GM23338 (cell line): ENCODE measurements at regions not wholly inside any gene's neighbourhood (a gene's known extent, or its start where the extent isn't known, plus 50 kb on each side); places are given as distances from the start of the nearest gene placed in this dataset.

ENCODE experiments used
- ATAC-seq: fragments of 200-7000 bp; cut with Tn5 transposase; 3 replicates; pipeline ENCODE4 v1.9.1; 2020
- DNase-seq: peaks from one replicate; pipeline ENCODE4 v3.0.0-alpha.2; 2015; ENCODE audit warnings: low spot score
- H2AFZ ChIP-seq: fragments of 200-600 bp; sonication (generic); 2 replicates; pipeline ENCODE4 v1.8.0; 2016; ENCODE audit warnings: antibody characterized with exemption, mild to moderate bottlenecking, moderate library complexity
- H3F3A ChIP-seq: fragments of 200-600 bp; sonication (generic); replicated peaks from 2 replicates; pipeline ENCODE4 v1.8.0; 2017; ENCODE audit warnings: antibody characterized with exemption, mixed run types, low read depth
- H3K27ac ChIP-seq: fragments of 200-600 bp; sonication (generic); 2 replicates; pipeline ENCODE4 v1.6.1; 2016; ENCODE audit warnings: low read depth
- H3K27me3 ChIP-seq: fragments of 200-600 bp; sonication (generic); 2 replicates; pipeline ENCODE4 v1.8.0; 2016; ENCODE audit warnings: mild to moderate bottlenecking, mixed run types, moderate library complexity; ENCODE audit not compliant: insufficient read depth
- H3K36me3 ChIP-seq: fragments of 200-600 bp; sonication (generic); 2 replicates; pipeline ENCODE4 v1.8.0; 2016; ENCODE audit warnings: mild to moderate bottlenecking; ENCODE audit not compliant: insufficient read depth
- H3K4me1 ChIP-seq: fragments of 200-600 bp; sonication (generic); 2 replicates; pipeline ENCODE4 v1.8.0; 2016; ENCODE audit warnings: mild to moderate bottlenecking, moderate library complexity; ENCODE audit not compliant: insufficient read depth
- H3K4me2 ChIP-seq: fragments of 200-600 bp; sonication (generic); 2 replicates; pipeline ENCODE4 v1.7.1; 2017; ENCODE audit warnings: mixed run types
- H3K4me3 ChIP-seq: fragments of 200-600 bp; sonication (generic); 2 replicates; pipeline ENCODE4 v1.6.1; 2016; ENCODE audit warnings: mixed run types
- H3K79me2 ChIP-seq: fragments of 200-600 bp; sonication (generic); replicated peaks from 2 replicates; pipeline ENCODE4 v1.8.0; 2017; ENCODE audit warnings: mild to moderate bottlenecking; ENCODE audit not compliant: insufficient read depth
- H3K9me2 ChIP-seq: fragments of 200-600 bp; sonication (generic); 2 replicates; pipeline ENCODE4 v1.8.0; 2017; ENCODE audit not compliant: insufficient read depth
- H4K20me1 ChIP-seq: fragments of 200-600 bp; sonication (generic); replicated peaks from 2 replicates; pipeline ENCODE4 v1.8.0; 2017; ENCODE audit warnings: mild to moderate bottlenecking; ENCODE audit not compliant: insufficient read depth
- H3K27ac Mint-ChIP-seq: 2 replicates; pipeline ENCODE4 v1.8.0; 2020; ENCODE audit warnings: inconsistent platforms, mild to moderate bottlenecking, moderate library complexity, mixed read lengths
- H3K27me3 Mint-ChIP-seq: 3 replicates; pipeline ENCODE4 v1.8.0; 2022; ENCODE audit warnings: low read depth, mild to moderate bottlenecking, moderate library complexity, mixed read lengths, inconsistent platforms; ENCODE audit not compliant: insufficient read depth, poor library complexity
- H3K36me3 Mint-ChIP-seq: 3 replicates; pipeline ENCODE4 v1.8.0; 2021; ENCODE audit warnings: low read depth, mild to moderate bottlenecking, inconsistent platforms, moderate library complexity, mixed read lengths
- H3K4me1 Mint-ChIP-seq: 3 replicates; pipeline ENCODE4 v1.8.0; 2020; ENCODE audit warnings: mild to moderate bottlenecking, inconsistent platforms, mixed read lengths
- H3K4me3 Mint-ChIP-seq: 3 replicates; pipeline ENCODE4 v1.8.0; 2021; ENCODE audit warnings: moderate library complexity, mild to moderate bottlenecking, inconsistent platforms, mixed read lengths
- H3K9me3 Mint-ChIP-seq: 3 replicates; pipeline ENCODE4 v1.8.0; 2020; ENCODE audit warnings: moderate library complexity, mild to moderate bottlenecking, inconsistent platforms, mixed read lengths
- CREB1 ChIP-seq: fragments of 250-450 bp; sonication (Bioruptor Pico); IDR thresholded peaks from 2 replicates; pipeline ENCODE4 v1.5.0; 2020; ENCODE audit warnings: low read depth, mild to moderate bottlenecking, moderate library complexity
- CTCF ChIP-seq, 2 experiments: fragments of 200-600 bp in 1 of 2; sonication (generic) in 1 of 2; conservative IDR thresholded peaks; 2 replicates each; pipeline versions ENCODE4 v1.5.1 to v1.6.1; 2016 to 2017; ENCODE audit warnings: antibody characterized with exemption in 2 of 2, low read depth in 2 of 2, mild to moderate bottlenecking in 2 of 2, moderate library complexity in 1 of 2
- ETS1 ChIP-seq: IDR thresholded peaks from 2 replicates; pipeline ENCODE4 v1.6.1; 2016; ENCODE audit warnings: antibody characterized with exemption
- EZH2 ChIP-seq: fragments of 200-600 bp; sonication (generic); IDR thresholded peaks from one replicate; pipeline ENCODE4 v1.8.0; 2017; ENCODE audit warnings: antibody characterized with exemption, mild to moderate bottlenecking, low read depth; ENCODE audit not compliant: unreplicated experiment
- JUNB ChIP-seq: IDR thresholded peaks from one replicate; pipeline ENCODE4 v1.6.1; 2016; ENCODE audit warnings: antibody characterized with exemption; ENCODE audit not compliant: unreplicated experiment
- REST ChIP-seq: IDR thresholded peaks from one replicate; pipeline ENCODE4 v1.6.1; 2018; ENCODE audit warnings: antibody characterized with exemption; ENCODE audit not compliant: unreplicated experiment
- ZNF114 ChIP-seq: fragments of 250-450 bp; sonication (Bioruptor Pico); IDR thresholded peaks from 2 replicates; pipeline ENCODE4 v1.5.0; 2020; ENCODE audit warnings: mild to moderate bottlenecking, moderate library complexity
- ZNF462 ChIP-seq: fragments of 250-450 bp; sonication (Bioruptor Pico); IDR thresholded peaks from 2 replicates; pipeline ENCODE4 v1.5.0; 2020; ENCODE audit warnings: mild to moderate bottlenecking, moderate library complexity

- no peak for TF ChIP-seq ZNF462 (CRISPR knock-in tag)
- no peak for TF ChIP-seq JUNB
- no peak for TF ChIP-seq REST
- no peak for TF ChIP-seq ZNF114 (CRISPR knock-in tag)
Measured at GRCh38 chr3:73723596-73723995, 98.9 kb upstream of the PDZRN3 start (continued).

- peak overlapping the region; percentile 7; the same call in 1 of the 2 replicates for H3K27ac Mint-ChIP-seq
- no peak for ATAC-seq
- no peak for DNase-seq
- TF ChIP-seq CTCF (conservative IDR thresholded peaks at IDR 0.05; ENCODE audit: low read depth in 2 of 2) (no peak), EZH2 (no peak), CREB1 (no peak), ETS1 (no peak)
Measured at GRCh38 chr3:73719861-73720260, 95.1 kb upstream of the PDZRN3 start.

More at GRCh38 chr3:73719861-73720260, 95.1 kb upstream of the PDZRN3 start:
- Histone ChIP-seq H3K36me3 (no peaks in the 10 kb centered on the region), H3K27ac (no peak overlapping the region), H3K79me2 (no peaks in the 10 kb centered on the region), H4K20me1 (no peaks in the 10 kb centered on the region), H3K9me2 (peaks cover 9% of the 10 kb centered on the region; the same call in 1 of the 2 replicates), H3K4me1 (no peaks in the 10 kb centered on the region), H3K27me3 (no peaks in the 10 kb centered on the region), H2AFZ (peak overlapping the region; percentile 94), H3F3A (no peaks in the 10 kb centered on the region), H3K4me2 (no peak overlapping the region), H3K4me3 (no peak overlapping the region)
- no peaks in the 10 kb centered on the region for H3K4me1 Mint-ChIP-seq
- H3K9me3 Mint-ChIP-seq, result no peaks in the 10 kb centered on the region
- H3K36me3 Mint-ChIP-seq, result no peaks in the 10 kb centered on the region
- no peaks in the 10 kb centered on the region for H3K27me3 Mint-ChIP-seq
- H3K4me3 Mint-ChIP-seq, result no peak overlapping the region
